Ovary (tissue), 3 donors: ENCODE measurements at regions not wholly inside any gene's neighbourhood (a gene's known extent, or its start where the extent isn't known, plus 50 kb on each side); places are given as distances from the start of the nearest gene placed in this dataset.

Source experiments
- CTCF ChIP-seq, 3 donors: fragments of 450-650 bp in 2 of 3; fragments of 200-600 bp in 1 of 3; IDR thresholded peaks; one replicate each; pipeline versions ENCODE4 v1.5.1 to v1.8.0; 2016 to 2022; ENCODE audit warnings: antibody characterized with exemption in 3 of 3, mild to moderate bottlenecking in 1 of 3
- EP300 ChIP-seq: sonication (generic); formaldehyde crosslinking; IDR thresholded peaks from one replicate; pipeline ENCODE4 v1.6.1; 2017; ENCODE audit warnings: antibody characterized with exemption
- POLR2A ChIP-seq: fragments of 450-650 bp; IDR thresholded peaks from one replicate; pipeline ENCODE4 v1.6.1; 2017; ENCODE audit warnings: antibody characterized with exemption, mild to moderate bottlenecking, moderate library complexity
- donor health status: DM: no; HTN: no; CAD: no.

DNA sequence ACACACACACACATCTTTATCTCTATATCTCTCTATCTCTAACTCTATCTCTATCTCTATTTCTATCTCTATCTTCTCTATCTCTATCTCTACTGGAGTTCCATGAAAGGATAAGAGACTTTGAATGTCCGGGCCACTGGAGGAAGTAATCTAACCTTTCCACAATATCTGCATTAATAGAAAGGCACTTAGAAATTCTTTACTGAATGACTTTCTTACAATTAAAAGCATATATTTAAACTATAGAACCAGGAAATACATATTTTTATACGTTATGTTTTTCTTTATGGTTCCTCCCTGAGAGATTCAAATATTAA, 234.9 kb downstream of the TRIB2 start:
- no peak for TF ChIP-seq POLR2A
- TF ChIP-seq CTCF (IDR thresholded peaks at IDR 0.05): no peak
- no peak for TF ChIP-seq EP300
